M059J (cell line): ENCODE measurements at regions not wholly inside any gene's neighbourhood (a gene's known extent, or its start where the extent isn't known, plus 50 kb on each side); places are given as distances from the start of the nearest gene placed in this dataset.

Source experiments
- DNase-seq: peaks from one replicate; pipeline ENCODE4 v3.0.0-alpha.2; 2012; ENCODE audit warnings: low read depth

DNA sequence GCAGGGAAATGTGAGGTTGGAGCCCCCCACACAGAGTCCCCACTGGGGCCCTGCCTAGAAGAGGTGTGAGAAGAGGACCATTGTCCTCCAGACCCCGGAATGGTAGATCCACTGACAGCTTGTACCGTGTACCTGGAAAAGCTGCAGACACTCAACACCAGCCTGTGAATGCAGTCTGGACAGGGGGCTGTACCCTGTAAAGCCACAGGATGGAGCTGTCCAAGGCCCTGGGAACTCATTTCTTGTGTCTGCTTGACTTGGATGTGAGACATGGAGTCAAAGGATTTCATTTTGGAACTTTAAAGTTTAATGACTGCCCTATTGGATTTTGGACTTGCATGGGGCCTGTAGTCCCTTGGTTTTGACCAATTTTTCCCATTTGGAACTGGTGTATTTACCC, 535.0 kb upstream of the MEF2C start:
- DNase-seq: no peak

DNA sequence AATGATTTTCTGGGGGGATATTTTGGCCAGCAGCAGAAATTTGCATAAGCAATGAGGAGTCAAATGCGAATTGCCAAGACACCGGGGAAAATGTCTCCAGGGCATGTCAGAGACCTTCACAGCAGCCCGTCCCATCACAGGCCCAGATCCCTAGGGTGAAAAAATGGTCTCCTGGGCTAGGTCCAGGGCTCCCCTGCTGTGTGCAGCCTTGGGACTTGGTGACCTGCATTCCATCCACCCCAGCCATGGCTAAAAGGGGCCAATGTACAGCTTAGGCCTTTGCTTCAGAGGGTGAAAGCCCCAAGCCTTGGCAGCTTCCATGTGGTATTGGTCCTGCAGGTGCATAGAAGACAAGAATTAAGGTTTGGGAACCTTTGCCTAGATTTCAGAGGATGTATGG, 534.5 kb upstream of the MEF2C start:
- no peak for DNase-seq

DNA sequence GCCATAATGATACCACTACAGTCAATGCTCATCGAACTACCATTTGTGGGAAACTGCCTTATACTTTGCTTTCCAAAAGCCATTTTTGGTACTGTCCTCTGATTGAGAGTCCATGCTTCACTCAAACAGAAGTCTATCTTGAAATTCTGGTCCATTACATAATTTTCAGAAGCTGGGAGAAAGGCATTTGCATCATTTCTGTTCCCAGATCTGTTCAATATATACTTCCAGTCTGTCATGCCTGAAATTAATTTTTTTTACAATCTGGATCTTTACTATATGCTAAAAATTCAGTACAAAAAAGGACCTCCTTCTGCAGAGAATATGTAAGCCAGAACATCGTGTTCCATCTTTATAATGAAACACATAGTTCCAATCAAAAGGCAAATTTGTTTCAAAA, 528.9 kb upstream of the MEF2C start:
- no peak for DNase-seq

DNA sequence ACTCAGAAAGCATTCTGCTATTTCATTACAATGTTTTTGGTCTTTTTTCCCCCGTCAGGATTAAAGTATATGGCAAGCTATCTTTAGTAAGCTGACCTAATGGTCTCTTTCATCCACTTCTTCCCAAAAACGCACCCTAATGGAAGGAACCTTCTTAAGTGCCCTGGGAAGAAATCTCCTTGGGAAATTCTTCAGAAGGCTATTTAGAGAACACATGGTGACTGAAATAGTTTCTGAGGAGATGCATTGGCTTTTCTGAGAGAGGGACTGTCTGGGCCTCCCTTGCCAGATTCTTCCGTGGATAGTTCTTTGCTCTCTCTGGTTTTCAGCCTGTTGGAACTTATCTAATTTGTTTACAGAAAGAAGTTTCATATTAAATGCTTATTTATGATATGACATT, 524.1 kb upstream of the MEF2C start:
- DNase-seq: no peak

DNA sequence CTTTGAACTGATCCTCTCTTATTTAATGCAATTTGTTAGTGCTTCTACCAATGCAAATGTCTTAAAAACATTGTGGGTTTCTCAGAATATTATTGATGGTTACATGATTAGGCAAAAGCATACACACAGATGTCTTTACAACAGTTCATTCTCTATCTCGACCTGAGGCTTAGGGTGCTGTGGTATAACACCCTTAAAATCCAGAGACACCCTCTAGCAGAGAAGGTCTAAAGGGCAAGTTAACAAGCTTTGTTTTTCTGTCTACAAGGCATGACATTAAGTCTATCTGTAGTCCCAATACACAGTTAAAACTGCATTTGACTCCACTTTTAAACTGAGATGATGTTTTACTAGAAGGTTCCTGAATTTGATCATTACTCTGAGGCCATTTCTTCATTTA, 518.7 kb upstream of the MEF2C start:
- DNase-seq: no peak

DNA sequence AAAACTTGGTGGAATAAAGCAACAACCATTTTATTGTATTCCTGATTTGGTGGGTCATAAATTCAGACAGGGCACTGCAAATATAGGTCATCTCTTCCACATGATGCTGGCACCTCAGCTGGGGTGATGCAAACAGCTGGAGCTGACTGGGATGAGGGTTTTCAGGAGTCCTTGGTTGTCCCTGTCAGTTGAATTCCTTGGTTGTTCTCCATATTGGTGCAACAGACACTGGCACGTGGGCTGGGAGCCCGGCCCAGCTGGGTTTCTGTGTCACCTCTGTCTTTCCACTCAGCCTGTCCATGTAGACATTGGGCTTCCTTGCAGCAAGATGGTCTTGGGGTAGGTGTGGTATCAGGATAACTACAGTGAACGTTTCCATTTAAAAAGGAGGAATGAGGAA, 518.0 kb upstream of the MEF2C start:
- no peak for DNase-seq

DNA sequence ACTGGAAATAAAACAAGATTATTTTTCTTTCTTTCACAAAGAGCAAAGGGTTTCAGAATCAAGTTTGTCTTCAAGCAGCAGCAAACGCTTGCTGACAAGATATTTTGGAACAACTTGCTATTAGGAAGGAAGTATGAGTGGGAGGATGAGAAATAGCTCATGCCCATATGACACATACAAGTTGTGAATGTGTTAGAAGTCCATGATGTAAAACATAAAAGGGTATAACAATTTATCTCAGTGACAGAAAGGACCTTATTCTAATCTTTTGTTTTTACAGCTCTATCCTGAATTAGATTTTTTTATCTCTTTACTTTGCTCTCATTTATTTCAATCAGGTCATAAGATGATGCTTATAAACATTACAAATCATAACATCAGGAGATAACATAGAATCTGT, 516.6 kb upstream of the MEF2C start:
- no peak for DNase-seq

DNA sequence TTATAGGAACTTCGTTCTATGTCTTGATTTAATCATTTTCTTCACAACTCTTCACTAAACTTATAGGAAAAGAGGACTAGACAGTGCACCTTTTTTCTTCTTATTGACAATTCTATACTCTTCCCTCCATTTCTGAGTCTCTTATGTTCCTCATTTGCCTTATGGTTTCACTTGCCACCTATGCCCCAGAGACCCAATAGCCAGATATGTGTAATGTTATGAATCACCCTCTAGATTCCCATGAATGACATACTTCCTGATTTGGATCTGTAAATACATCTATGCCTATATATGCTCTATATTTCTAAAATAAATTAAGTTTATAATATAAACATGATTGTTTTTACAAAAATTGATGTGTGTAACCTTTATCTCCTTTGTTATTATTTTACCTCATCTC, 514.1 kb upstream of the MEF2C start:
- peak; percentile 5 for DNase-seq

DNA sequence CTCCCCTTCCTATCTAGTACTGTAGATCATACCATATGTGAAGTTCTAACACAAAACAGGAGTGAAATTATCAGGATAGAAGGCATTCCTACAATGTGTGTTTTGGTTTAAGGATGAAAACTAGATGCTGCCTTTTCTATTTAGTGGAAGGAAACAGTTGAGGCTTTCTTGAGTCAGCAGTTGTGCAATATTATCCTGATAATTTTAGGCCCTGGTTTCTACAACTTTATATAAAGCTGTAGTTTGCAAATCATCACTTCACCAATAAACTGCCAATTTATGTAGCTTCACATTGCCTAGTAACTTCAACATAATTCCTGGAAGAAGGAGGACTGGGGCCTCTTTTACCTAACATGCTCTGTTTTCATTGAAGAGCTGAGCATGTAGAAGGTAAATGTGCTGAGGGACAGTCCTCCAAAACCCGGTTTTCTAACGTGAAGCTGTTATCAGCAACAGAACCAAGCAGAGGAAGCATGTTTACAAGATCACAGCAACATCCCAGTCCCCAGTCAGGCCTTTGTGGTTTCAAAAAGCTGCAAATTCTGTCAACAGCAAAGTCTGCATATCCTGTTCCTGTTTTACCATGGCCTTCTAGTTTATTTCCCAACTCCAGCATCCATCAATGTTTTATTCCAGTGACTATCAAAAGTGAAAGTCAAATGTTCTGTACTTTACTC, 513.4 kb upstream of the MEF2C start:
- DNase-seq: peak; percentile 26

DNA sequence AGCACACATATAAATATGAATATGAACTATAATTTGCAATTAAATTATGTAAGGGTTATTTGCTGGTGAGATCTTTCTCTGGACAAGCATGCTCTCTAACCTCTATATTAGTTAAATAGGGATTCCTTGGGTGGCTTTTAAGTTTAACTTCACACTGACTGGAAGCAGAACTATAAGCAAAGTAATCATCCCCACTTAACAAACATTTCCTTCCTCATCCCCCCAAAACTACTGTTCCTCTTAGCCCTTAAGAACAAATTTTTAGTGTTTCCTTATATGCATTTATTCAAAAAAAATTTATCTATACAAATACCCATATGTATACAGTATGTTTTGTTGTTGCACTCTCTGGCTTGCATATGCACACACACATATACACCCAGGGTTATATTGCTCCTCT, 512.1 kb upstream of the MEF2C start:
- DNase-seq: no peak

DNA sequence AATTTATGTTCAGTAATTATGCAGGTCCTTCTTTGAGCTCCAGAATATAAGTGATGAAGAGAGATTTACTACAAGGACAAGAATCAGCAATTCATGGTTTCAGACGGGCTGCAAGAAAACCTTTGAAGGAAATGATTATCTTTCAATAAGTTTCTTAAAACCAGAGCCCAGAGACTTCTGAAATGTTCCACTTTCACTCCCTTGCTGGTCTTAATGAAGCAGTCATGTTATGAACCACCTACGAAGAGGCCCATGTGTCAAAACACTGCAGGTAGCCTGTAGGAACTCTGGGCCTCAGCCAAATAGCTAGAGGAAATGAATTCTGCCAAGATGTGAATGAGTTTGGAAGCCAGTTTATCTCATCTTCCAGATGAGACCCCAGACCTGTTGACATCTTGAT, 505.9 kb upstream of the MEF2C start:
- no peak for DNase-seq

DNA sequence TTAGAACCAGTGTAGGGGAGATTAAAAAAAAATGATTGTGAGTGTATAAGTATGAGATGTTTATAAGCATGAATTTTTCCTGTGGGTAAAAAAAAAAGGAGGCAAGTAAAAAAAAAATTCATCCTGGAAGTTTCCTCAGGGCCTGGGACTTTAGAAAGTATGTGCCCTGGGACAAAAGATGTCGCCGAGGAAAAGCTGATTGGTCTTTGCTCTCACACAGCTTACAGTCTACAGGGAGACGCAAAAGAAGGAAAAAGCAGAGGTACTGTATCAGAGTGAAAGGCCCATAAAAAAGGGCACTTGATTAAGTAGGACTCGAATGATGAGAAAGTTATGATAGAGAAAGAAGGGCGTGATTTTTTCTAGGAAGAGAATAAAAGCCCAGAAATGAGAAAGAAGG, 501.4 kb upstream of the MEF2C start:
- DNase-seq: no peak

DNA sequence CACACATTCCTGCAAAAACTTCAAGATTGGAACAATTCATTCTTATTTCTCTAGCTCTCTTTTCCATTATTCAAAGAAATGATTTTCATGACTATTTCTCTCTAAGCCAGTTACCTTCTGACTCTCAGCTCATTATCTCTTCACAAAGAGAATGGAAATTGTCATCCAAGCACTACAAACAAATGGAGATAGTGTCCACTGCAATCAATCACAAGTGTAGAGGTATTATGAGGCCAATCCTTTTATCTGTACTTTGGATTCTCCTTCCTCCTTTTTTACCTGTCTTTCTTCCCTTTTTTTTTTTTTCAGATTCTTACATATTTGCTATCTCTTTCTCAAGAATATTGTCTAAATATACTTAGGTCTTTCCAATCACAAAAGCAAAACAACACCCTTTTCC, 497.7 kb upstream of the MEF2C start:
- DNase-seq: no peak

DNA sequence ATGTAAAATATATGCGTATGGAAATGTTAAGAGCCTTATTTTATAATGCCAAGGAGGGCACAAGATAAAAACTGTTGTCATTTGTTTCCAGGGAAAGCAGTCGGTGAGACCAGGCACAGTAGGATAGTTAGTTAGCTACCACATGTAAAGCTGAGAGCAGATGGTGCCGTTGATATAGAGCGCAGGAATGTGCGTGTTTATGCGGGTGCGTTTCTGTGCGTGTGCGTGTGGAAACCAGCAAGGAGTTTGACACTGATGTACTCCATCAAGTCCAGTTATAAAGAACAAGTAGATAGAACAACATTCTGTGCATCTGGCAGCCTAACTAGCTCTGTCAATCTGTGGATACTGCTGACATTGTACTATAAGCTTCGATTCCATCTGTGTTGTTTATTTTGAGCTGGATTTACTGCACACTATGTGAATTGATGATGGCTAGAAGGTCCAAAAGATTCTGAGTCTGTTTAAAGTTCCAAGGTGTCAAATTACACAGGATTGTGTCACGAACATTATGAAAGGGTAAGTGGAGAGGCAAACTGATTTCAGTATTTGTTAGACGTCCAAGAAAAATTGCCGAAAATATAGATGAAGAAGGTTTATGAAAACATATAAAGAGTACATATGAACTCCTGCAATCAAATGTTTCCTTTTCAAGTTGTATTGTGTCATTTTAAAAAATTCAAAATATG, 494.9 kb upstream of the MEF2C start:
- DNase-seq: no peak

DNA sequence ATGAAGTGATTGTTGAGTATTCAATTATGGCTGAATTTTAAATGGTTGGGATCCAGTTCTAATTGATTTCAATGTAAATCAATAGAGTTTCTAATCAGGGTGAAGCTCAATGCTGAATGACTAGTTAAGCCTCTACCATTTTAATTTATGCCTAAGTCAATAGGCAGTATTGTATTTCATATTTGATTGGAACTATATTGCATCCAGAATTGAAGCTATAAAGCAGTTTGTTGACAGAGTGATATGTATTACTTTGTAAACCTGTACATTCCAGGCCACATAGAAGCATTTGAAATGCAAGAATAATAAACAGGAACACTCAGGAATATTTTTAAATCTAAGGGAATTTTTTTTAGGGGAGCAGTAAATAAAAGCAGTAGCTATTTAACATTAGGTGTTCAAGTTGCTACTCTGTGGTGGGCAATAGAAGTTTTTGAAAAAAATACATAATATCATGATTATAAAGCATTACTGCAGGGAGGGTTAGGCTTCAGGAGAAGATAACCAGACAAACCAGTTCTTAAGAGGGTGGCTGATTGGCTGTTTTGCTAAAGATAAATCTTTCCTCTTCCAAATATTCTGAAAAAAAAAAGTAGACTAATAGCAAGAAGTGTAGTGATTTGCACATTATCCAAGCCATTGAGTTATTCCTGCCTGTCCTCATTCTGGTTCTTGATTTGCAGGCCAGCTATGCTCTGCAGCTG, 492.0 kb upstream of the MEF2C start:
- no peak for DNase-seq

DNA sequence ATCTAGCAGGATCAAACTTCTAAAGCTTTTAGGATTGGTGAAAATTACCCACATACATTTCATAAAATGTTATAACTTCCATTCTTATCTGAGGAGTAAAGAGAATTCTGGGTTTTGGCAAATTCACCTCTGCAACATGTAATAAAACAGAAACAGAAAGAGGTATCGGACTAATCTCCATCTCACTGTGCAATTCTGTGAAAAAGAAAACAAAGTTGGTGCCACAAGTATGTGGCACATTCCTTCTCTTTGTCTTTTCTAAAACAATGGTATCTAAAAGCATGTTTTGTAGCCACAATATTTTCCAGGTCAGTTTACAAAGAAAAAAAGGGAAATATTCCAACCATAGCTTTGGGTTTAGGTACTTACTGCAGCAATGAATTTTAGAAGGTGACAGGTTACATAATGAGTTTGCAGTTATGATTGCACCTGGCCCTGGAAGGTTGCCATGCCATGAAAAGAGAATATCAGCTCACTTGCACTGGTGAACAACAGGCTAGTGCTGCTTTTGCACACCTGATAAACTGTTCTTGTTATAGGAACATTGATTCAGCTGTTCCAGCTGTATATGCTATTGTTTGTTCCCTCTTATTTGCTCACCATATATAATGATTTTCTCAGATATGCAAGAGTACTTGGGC, 491.3 kb upstream of the MEF2C start:
- DNase-seq: no peak

DNA sequence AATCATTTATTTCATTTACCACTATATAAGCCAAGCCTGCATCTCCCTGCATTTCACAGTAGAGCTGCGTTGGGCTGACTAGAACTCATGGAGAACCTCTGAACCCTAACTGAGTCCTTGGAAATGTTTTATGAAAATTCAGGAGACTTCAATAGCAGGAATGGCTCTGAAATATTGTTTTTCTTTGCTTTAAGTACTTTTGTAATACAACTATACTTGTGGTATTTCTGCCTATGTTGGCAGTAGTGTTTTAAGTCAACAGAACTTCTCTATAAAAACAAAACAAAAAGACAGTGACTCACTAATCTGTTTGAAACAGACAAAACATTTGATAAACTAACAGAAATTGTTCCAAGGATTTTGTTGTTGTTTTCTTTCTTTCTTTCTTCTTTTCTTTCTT, 489.2 kb upstream of the MEF2C start:
- no peak for DNase-seq

DNA sequence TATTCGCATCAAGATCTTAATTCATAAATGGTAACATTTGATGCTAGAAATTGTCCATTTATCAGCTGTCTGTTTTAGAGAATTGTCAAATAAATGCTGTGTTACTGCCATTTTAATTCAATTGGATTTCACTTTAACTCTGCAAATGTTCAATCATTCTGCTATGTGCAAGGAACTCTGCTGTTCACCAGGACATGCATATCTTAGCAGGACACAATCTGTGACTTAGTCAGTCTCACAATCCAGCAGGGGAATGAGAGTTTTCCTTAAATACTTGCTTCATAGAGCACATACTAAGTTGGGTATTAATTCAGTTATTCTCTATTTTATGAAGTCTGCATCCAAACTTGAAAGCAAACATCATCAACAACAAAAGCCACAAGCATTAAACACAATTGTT, 488.7 kb upstream of the MEF2C start:
- DNase-seq: no peak

DNA sequence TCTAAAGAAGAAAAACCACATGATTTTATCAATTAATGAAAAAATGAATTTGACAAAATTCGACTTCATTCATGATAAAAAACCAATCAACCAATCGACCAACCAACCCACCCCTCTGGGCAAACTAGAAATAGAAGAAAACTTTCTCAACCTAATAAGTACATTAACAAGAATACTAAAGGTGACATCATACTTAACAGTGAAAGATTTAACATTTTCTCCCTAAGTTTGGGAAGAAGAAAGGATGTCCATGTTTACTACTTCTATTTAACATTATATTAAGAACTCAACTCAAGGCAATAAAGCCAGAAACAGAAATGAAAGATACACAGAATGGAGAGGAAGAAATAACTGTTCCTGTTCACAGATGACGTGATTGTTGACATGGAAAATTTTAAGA, 476.1 kb upstream of the MEF2C start:
- DNase-seq: no peak

DNA sequence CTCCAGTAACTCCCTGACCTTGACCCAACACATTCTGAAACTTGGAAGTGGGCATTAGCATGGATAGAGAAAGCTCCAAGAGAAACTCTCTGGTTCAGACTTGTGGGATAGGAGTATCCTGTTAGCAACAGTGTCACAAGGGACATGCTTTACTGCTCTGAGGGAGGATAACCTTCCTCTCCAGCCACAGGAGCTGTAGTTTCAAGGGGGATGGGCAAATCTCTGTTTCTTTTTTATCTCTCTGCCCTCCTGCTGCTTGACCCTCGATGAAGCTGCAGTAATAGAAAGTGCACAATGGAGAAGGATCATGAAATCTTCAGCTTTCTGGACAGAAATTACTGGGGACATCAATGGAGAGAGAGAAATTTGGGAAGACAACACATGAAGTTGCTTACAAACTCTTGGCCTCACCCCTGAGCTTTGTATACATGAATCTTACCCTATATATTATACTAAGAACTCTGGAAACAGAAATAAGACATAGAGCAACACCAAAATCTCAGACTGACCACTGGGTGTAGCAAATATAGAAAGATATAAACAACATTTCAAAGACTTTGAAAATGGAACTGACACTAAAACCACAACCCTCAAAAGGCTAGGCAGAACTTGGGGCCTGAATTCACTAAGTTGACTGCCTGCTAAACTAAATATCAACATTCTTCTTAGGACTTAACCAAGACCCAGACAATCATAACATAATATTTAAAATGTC, 471.0 kb upstream of the MEF2C start:
- no peak for DNase-seq

DNA sequence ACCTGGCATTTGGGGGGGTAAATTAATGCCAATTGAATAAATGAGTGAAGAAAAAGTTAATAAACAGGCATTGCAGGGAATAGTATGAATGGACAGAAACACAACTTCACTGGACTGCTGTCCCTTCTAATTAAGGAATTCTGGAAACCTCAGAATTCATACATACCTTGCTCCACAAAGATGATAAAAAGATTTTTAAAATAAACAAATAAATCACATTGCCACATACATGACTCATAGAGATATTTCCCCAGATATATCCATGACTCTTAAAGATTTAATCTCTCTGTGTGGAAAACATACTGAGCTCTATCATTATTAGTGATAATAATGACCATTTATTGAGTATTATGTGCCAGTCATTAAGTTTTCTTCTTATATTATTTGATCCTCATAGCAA, 469.0 kb upstream of the MEF2C start:
- peak; percentile 47 for DNase-seq

DNA sequence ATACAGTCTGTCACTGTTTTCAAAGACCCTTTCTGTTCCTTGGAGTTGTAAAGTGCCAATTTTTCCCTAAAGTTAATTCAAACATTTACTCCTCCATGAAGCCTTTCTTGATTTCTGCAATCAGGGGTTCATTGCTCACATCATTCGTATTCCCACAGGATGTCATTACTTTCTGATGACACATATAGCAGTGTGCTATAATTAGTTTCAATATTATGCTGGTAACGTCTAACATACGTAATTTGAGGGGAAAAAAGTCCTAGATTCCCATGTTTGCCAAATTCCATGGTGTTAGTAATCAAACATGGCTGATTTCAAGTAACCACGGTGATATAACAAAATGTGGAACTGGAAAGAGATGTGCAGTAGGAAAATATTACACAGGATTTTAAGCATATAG, 468.2 kb upstream of the MEF2C start:
- peak; percentile 74 for DNase-seq
